ENCODE measurements at regions not wholly inside any gene's neighbourhood (a gene's known extent, or its start where the extent isn't known, plus 50 kb on each side); places are given as distances from the start of the nearest gene placed in this dataset.

DNA sequence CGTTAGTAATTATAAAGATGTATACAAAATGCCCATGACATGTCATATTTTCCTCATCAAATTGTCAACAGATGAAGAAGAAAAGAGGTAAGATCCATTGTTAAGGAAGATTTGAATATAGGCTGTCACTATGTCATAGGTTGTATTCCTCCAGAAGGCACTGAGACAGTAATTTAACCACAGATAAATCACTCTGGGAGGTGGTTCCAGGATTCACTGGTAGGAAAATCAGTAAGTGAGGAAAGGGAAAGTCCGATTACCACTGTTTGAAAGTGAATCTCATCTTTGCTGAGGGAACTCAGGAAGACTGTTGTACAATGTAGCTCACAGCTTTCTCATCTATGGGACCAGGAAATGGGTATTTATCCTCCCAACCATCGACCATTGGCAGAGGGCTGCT, 152.8 kb upstream of the TMEFF2 start:
- TF ChIP-seq POLR2AphosphoS5 (IDR thresholded peaks at IDR 0.05), result no peak
- TF ChIP-seq EP300 (IDR thresholded peaks at IDR 0.05), result no peak
- no peak for TF ChIP-seq POLR2A (IDR thresholded peaks at IDR 0.05)
- no peak for TF ChIP-seq CTCF (IDR thresholded peaks at IDR 0.05)
- Histone ChIP-seq H3K4me1 (no peaks in the 10 kb centered on the region), H3K9me3 (no peaks in the 10 kb centered on the region), H3K4me3 (no peak overlapping the region), H3K27ac (no peak overlapping the region), H3K36me3 (no peaks in the 10 kb centered on the region), H3K27me3 (no peaks in the 10 kb centered on the region)
- DNase-seq (ENCODE audit: low spot score in 2 of 2), result no peak
- 73% methylated on average over 3 of the region's 3 CpGs for WGBS

GRCh38 chr2:192345287-192345686, 150.6 kb upstream of the TMEFF2 start:
- H3K27ac ChIP-seq, result no peak overlapping the region
- no peaks in the 10 kb centered on the region for H3K36me3 ChIP-seq
- H3K4me1 ChIP-seq, result no peaks in the 10 kb centered on the region
- no peak for DNase-seq (ENCODE audit: low spot score in 2 of 2)
- WGBS, result 90% methylated on average over 2 of the region's 2 CpGs
- no peaks in the 10 kb centered on the region for H3K9me3 ChIP-seq
- no peak for TF ChIP-seq CTCF (IDR thresholded peaks at IDR 0.05)
- no peak for TF ChIP-seq EP300 (IDR thresholded peaks at IDR 0.05)
- no peak for TF ChIP-seq POLR2AphosphoS5 (IDR thresholded peaks at IDR 0.05)
- no peak for TF ChIP-seq POLR2A (IDR thresholded peaks at IDR 0.05)
- no peaks in the 10 kb centered on the region for H3K27me3 ChIP-seq
- no peak overlapping the region for H3K4me3 ChIP-seq

GRCh38 chr2:192333642-192334041, 138.9 kb upstream of the TMEFF2 start:
- no peaks in the 10 kb centered on the region for H3K4me1 ChIP-seq
- no peak overlapping the region for H3K4me3 ChIP-seq
- DNase-seq (ENCODE audit: low spot score in 2 of 2), result no peak
- H3K27me3 ChIP-seq, result no peaks in the 10 kb centered on the region
- TF ChIP-seq POLR2AphosphoS5 (IDR thresholded peaks at IDR 0.05) (no peak), CTCF (IDR thresholded peaks at IDR 0.05) (no peak), POLR2A (IDR thresholded peaks at IDR 0.05) (no peak), EP300 (IDR thresholded peaks at IDR 0.05) (no peak)
- H3K36me3 ChIP-seq, result no peaks in the 10 kb centered on the region
- H3K9me3 ChIP-seq, result no peaks in the 10 kb centered on the region
- WGBS, result 88% methylated on average over 6 of the region's 6 CpGs
- no peak overlapping the region for H3K27ac ChIP-seq

GRCh38 chr2:192328297-192328696, 133.6 kb upstream of the TMEFF2 start:
- no peak for TF ChIP-seq CTCF (IDR thresholded peaks at IDR 0.05)
- DNase-seq (ENCODE audit: low spot score in 2 of 2), result no peak
- no peak overlapping the region for H3K27ac ChIP-seq
- H3K4me3 ChIP-seq, result no peak overlapping the region
- H3K27me3 ChIP-seq, result no peaks in the 10 kb centered on the region
- no peaks in the 10 kb centered on the region for H3K4me1 ChIP-seq
- H3K9me3 ChIP-seq, result no peaks in the 10 kb centered on the region
- WGBS, result 81% methylated on average over 3 of the region's 3 CpGs
- H3K36me3 ChIP-seq, result no peaks in the 10 kb centered on the region

GRCh38 chr2:192327576-192327975, 132.8 kb upstream of the TMEFF2 start:
- H3K36me3 ChIP-seq, result no peaks in the 10 kb centered on the region
- no peaks in the 10 kb centered on the region for H3K9me3 ChIP-seq
- no peak overlapping the region for H3K4me3 ChIP-seq
- no peak for DNase-seq (ENCODE audit: low spot score in 2 of 2)
- TF ChIP-seq POLR2AphosphoS5 (IDR thresholded peaks at IDR 0.05) (no peak), CTCF (IDR thresholded peaks at IDR 0.05) (no peak), POLR2A (IDR thresholded peaks at IDR 0.05) (no peak), EP300 (IDR thresholded peaks at IDR 0.05) (no peak)
- no peaks in the 10 kb centered on the region for H3K27me3 ChIP-seq
- 55% methylated on average over 1 of the region's 1 CpG for WGBS
- no peaks in the 10 kb centered on the region for H3K4me1 ChIP-seq
- no peak overlapping the region for H3K27ac ChIP-seq

Data from suprapubic skin (tissue), 4 donors.